HG03442 (cell line): ENCODE measurements at regions not wholly inside any gene's neighbourhood (a gene's known extent, or its start where the extent isn't known, plus 50 kb on each side); places are given as distances from the start of the nearest gene placed in this dataset.

Experiments
- ATAC-seq: cut with Tn5 transposase; IDR thresholded peaks from one replicate; pipeline ENCODE4 v1.9.1; 2021; ENCODE audit warnings: mild to moderate bottlenecking, moderate library complexity; ENCODE audit not compliant: unreplicated experiment

- no peak for ATAC-seq
Observed at GRCh38 chr1:103854279-103854678, 104.6 kb downstream of the AMY1C start.

GRCh38 chr1:103859721-103860120 is 110.0 kb downstream of the AMY1C start:
- ATAC-seq: no peak

GRCh38 chr1:103898576-103899345 is 149.1 kb downstream of the AMY1C start:
- ATAC-seq: no peak

- no peak for ATAC-seq
Observed at GRCh38 chr1:103900005-103900404, 150.3 kb downstream of the AMY1C start.

- no peak for ATAC-seq
Observed at GRCh38 chr1:103901072-103901471, 151.4 kb downstream of the AMY1C start.

- no peak for ATAC-seq
Observed at GRCh38 chr1:103905363-103905762, 155.7 kb downstream of the AMY1C start.

GRCh38 chr1:103911450-103911849 is 161.8 kb downstream of the AMY1C start:
- peak; percentile 53 for ATAC-seq

GRCh38 chr1:103917795-103918194 is 168.1 kb downstream of the AMY1C start:
- no peak for ATAC-seq

GRCh38 chr1:103931891-103932290 is 182.2 kb downstream of the AMY1C start:
- no peak for ATAC-seq

- peak; percentile 93 for ATAC-seq
Observed at GRCh38 chr1:103937763-103938357, 188.2 kb downstream of the AMY1C start.

- no peak for ATAC-seq
Observed at GRCh38 chr1:103941086-103941485, 191.4 kb downstream of the AMY1C start.

GRCh38 chr1:103942029-103942428 is 192.3 kb downstream of the AMY1C start:
- ATAC-seq: no peak

- no peak for ATAC-seq
Observed at GRCh38 chr1:103945774-103946173, 196.1 kb downstream of the AMY1C start.

GRCh38 chr1:103948526-103948925 is 198.8 kb downstream of the AMY1C start:
- ATAC-seq: no peak

- ATAC-seq: no peak
Observed at GRCh38 chr1:103949779-103950178, 200.1 kb downstream of the AMY1C start.

- no peak for ATAC-seq
Observed at GRCh38 chr1:103953386-103953785, 203.7 kb downstream of the AMY1C start.

GRCh38 chr1:103958699-103959098 is 209.0 kb downstream of the AMY1C start:
- ATAC-seq: peak; percentile 71

GRCh38 chr1:103959565-103959964 is 209.9 kb downstream of the AMY1C start:
- ATAC-seq: no peak

GRCh38 chr1:103960045-103960444 is 210.3 kb downstream of the AMY1C start:
- ATAC-seq: no peak

GRCh38 chr1:103960710-103961109 is 211.0 kb downstream of the AMY1C start:
- no peak for ATAC-seq

GRCh38 chr1:103986792-103987191 is 237.1 kb downstream of the AMY1C start:
- ATAC-seq: no peak

GRCh38 chr1:103997631-103998030 is 247.9 kb downstream of the AMY1C start:
- ATAC-seq: no peak
